GM12873 (cell line): ENCODE measurements at regions not wholly inside any gene's neighbourhood (a gene's known extent, or its start where the extent isn't known, plus 50 kb on each side); places are given as distances from the start of the nearest gene placed in this dataset.

Experiments used
- CTCF ChIP-seq: IDR thresholded peaks from 2 replicates; pipeline ENCODE4 v1.5.1; 2012; ENCODE audit warnings: low read depth, mild to moderate bottlenecking, moderate library complexity, low read length, control low read depth; ENCODE audit not compliant: insufficient read depth; ENCODE audit errors: missing control alignments

- no peak for TF ChIP-seq CTCF
Measured at GRCh38 chr17:71467719-71468118, 653.1 kb upstream of the SOX9 start.

GRCh38 chr17:71470062-71470461, 650.8 kb upstream of the SOX9 start:
- no peak for TF ChIP-seq CTCF

GRCh38 chr17:71472809-71473789, 647.7 kb upstream of the SOX9 start:
- TF ChIP-seq CTCF = peak; percentile 71

- TF ChIP-seq CTCF = no peak
Measured at GRCh38 chr17:71477356-71477755, 643.5 kb upstream of the SOX9 start.

- TF ChIP-seq CTCF = no peak
Measured at GRCh38 chr17:71480099-71480498, 640.7 kb upstream of the SOX9 start.

- no peak for TF ChIP-seq CTCF
Measured at GRCh38 chr17:71482625-71483024, 638.2 kb upstream of the SOX9 start.

GRCh38 chr17:71484546-71484945, 636.3 kb upstream of the SOX9 start:
- no peak for TF ChIP-seq CTCF
